ENCODE measurements at regions not wholly inside any gene's neighbourhood (a gene's known extent, or its start where the extent isn't known, plus 50 kb on each side); places are given as distances from the start of the nearest gene placed in this dataset.
A peak's percentile ranks its signal among the peaks of the same experiment; 100 is the strongest.

- H3K9me3 ChIP-seq (ENCODE audit: control insufficient read depth, low read depth, low read length) = no peaks in the 10 kb centered on the region
- WGBS (ENCODE audit: insufficient coverage, low lambda C conversion rate) = 87% methylated on average over 3 of the region's 4 CpGs
- no peaks in the 10 kb centered on the region for H3K4me1 ChIP-seq (ENCODE audit: control insufficient read depth, insufficient read depth, low read length)
- no peaks in the 10 kb centered on the region for H3K27me3 ChIP-seq (ENCODE audit: control insufficient read depth, insufficient read depth, low read length)
- no peak overlapping the region for H3K27ac ChIP-seq (ENCODE audit: low read length)
- H3K4me3 ChIP-seq (ENCODE audit: low read length) = no peak overlapping the region
- no peaks in the 10 kb centered on the region for H3K36me3 ChIP-seq (ENCODE audit: control insufficient read depth, insufficient read depth, low read length)
- no peak for DNase-seq
Measured at GRCh38 chr14:27123162-27123561, 525.3 kb upstream of the NOVA1 start.

GRCh38 chr14:27127838-27128237 is 530.0 kb upstream of the NOVA1 start:
- no peaks in the 10 kb centered on the region for H3K4me1 ChIP-seq (ENCODE audit: control insufficient read depth, insufficient read depth, low read length)
- H3K27ac ChIP-seq (ENCODE audit: low read length) = no peak overlapping the region
- no CpG with 5 or more reads among the region's 3 CpGs for WGBS (ENCODE audit: insufficient coverage, low lambda C conversion rate)
- no peaks in the 10 kb centered on the region for H3K36me3 ChIP-seq (ENCODE audit: control insufficient read depth, insufficient read depth, low read length)
- no peak overlapping the region for H3K4me3 ChIP-seq (ENCODE audit: low read length)
- DNase-seq = no peak
- no peaks in the 10 kb centered on the region for H3K27me3 ChIP-seq (ENCODE audit: control insufficient read depth, insufficient read depth, low read length)
- H3K9me3 ChIP-seq (ENCODE audit: control insufficient read depth, low read depth, low read length) = no peaks in the 10 kb centered on the region

GRCh38 chr14:27134200-27134599 is 536.4 kb upstream of the NOVA1 start:
- DNase-seq = no peak
- no CpG with 5 or more reads among the region's 2 CpGs for WGBS (ENCODE audit: insufficient coverage, low lambda C conversion rate)
- Histone ChIP-seq H3K4me3 (ENCODE audit: low read length) (no peak overlapping the region), H3K4me1 (ENCODE audit: control insufficient read depth, insufficient read depth, low read length) (no peaks in the 10 kb centered on the region), H3K27ac (ENCODE audit: low read length) (no peak overlapping the region), H3K36me3 (ENCODE audit: control insufficient read depth, insufficient read depth, low read length) (no peaks in the 10 kb centered on the region), H3K27me3 (ENCODE audit: control insufficient read depth, insufficient read depth, low read length) (no peaks in the 10 kb centered on the region), H3K9me3 (ENCODE audit: control insufficient read depth, low read depth, low read length) (no peaks in the 10 kb centered on the region)

DNA sequence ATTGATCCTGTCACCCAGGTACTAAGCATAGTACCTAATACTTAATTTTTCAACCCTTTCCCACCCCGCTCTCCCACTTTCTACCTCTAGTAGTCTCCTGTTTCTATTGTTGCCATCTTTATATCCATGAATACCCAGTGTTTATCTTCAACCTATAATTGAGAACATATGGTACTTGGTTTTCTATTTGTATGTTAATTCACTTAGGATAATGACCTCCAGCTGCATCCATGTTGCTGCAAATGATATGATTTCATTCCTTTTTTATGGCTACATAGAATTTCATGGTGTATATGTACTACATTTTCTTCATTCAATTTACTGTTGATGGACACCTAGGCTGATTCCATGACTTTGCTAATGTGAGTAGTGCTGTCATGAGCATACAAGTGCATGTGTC is 547.3 kb upstream of the NOVA1 start:
- no peaks in the 10 kb centered on the region for H3K4me1 ChIP-seq (ENCODE audit: control insufficient read depth, insufficient read depth, low read length)
- H3K4me3 ChIP-seq (ENCODE audit: low read length) = no peak overlapping the region
- 100% methylated on average over 1 of the region's 1 CpG for WGBS (ENCODE audit: insufficient coverage, low lambda C conversion rate)
- H3K9me3 ChIP-seq (ENCODE audit: control insufficient read depth, low read depth, low read length) = no peaks in the 10 kb centered on the region
- no peaks in the 10 kb centered on the region for H3K27me3 ChIP-seq (ENCODE audit: control insufficient read depth, insufficient read depth, low read length)
- no peaks in the 10 kb centered on the region for H3K36me3 ChIP-seq (ENCODE audit: control insufficient read depth, insufficient read depth, low read length)
- no peak for DNase-seq
- H3K27ac ChIP-seq (ENCODE audit: low read length) = no peak overlapping the region

DNA sequence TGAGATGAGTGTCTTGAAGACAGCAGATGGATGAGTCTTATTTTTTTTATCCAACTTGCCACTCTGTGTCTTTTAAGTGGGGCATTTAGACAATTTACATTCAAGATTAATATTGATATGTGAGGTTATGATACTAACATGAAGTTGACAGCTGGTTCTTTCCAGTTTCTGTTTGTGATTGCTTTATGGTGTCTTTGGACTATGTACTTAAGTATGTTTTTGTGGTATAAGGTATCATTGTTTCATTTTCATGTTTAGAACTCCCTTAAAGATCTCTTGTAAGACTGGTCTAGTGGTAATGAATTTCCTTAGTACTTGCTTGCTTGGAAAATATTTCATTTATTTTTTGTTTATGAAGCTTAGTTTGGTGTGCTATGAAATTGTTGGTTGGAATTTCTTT is 550.3 kb upstream of the NOVA1 start:
- peak in 1 of 2 donors; percentile 7 for DNase-seq
- Histone ChIP-seq H3K9me3 (ENCODE audit: control insufficient read depth, low read depth, low read length) (no peaks in the 10 kb centered on the region), H3K4me1 (ENCODE audit: control insufficient read depth, insufficient read depth, low read length) (no peaks in the 10 kb centered on the region)

GRCh38 chr14:27164139-27164538 is 566.3 kb upstream of the NOVA1 start:
- H3K9me3 ChIP-seq (ENCODE audit: control insufficient read depth, low read depth, low read length) = peaks cover 2% of the 10 kb centered on the region
- H3K27me3 ChIP-seq (ENCODE audit: control insufficient read depth, insufficient read depth, low read length) = no peaks in the 10 kb centered on the region
- WGBS (ENCODE audit: insufficient coverage, low lambda C conversion rate) = no CpG with 5 or more reads among the region's 8 CpGs
- no peak overlapping the region for H3K27ac ChIP-seq (ENCODE audit: low read length)
- H3K4me1 ChIP-seq (ENCODE audit: control insufficient read depth, insufficient read depth, low read length) = no peaks in the 10 kb centered on the region
- no peak for DNase-seq
- no peak overlapping the region for H3K4me3 ChIP-seq (ENCODE audit: low read length)
- H3K36me3 ChIP-seq (ENCODE audit: control insufficient read depth, insufficient read depth, low read length) = no peaks in the 10 kb centered on the region

More for the DNA sequence above, 550.3 kb upstream of the NOVA1 start:
- Histone ChIP-seq H3K27me3 (ENCODE audit: control insufficient read depth, insufficient read depth, low read length) (no peaks in the 10 kb centered on the region), H3K27ac (ENCODE audit: low read length) (no peak overlapping the region), H3K4me3 (ENCODE audit: low read length) (no peak overlapping the region), H3K36me3 (ENCODE audit: control insufficient read depth, insufficient read depth, low read length) (no peaks in the 10 kb centered on the region)

- Histone ChIP-seq H3K4me1 (ENCODE audit: control insufficient read depth, insufficient read depth, low read length) (no peaks in the 10 kb centered on the region), H3K36me3 (ENCODE audit: control insufficient read depth, insufficient read depth, low read length) (no peaks in the 10 kb centered on the region), H3K27ac (ENCODE audit: low read length) (no peak overlapping the region), H3K4me3 (ENCODE audit: low read length) (no peak overlapping the region), H3K27me3 (ENCODE audit: control insufficient read depth, insufficient read depth, low read length) (no peaks in the 10 kb centered on the region), H3K9me3 (ENCODE audit: control insufficient read depth, low read depth, low read length) (no peaks in the 10 kb centered on the region)
- WGBS (ENCODE audit: insufficient coverage, low lambda C conversion rate) = 100% methylated on average over 1 of the region's 6 CpGs
- no peak for DNase-seq
Measured at GRCh38 chr14:27175489-27175888, 577.7 kb upstream of the NOVA1 start.

DNA sequence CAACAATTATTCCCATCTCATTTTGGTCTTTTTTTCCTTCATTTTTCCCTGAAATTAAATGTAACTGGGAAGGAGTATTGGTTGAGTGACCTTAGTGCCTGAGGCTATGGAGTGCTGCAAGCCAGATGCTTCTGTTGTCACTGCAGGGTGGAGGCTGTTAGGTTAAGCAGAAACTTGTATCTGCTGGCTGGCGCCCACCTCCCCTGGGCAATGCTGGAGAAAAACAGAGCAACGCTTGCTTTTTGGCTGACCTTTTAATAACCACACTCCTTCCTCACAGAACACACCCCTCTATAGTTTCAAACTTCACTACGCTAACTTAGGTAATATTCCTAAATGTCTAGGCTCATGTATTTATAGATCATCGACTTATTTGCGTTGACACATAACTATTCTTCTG is 583.5 kb upstream of the NOVA1 start:
- Histone ChIP-seq H3K27me3 (ENCODE audit: control insufficient read depth, insufficient read depth, low read length) (no peaks in the 10 kb centered on the region), H3K27ac (ENCODE audit: low read length) (no peak overlapping the region), H3K36me3 (ENCODE audit: control insufficient read depth, insufficient read depth, low read length) (no peaks in the 10 kb centered on the region), H3K9me3 (ENCODE audit: control insufficient read depth, low read depth, low read length) (no peaks in the 10 kb centered on the region), H3K4me3 (ENCODE audit: low read length) (no peak overlapping the region), H3K4me1 (ENCODE audit: control insufficient read depth, insufficient read depth, low read length) (no peaks in the 10 kb centered on the region)
- DNase-seq = no peak
- WGBS (ENCODE audit: insufficient coverage, low lambda C conversion rate) = 90% methylated on average over 3 of the region's 5 CpGs

GRCh38 chr14:27184427-27184826 is 586.6 kb upstream of the NOVA1 start:
- no peaks in the 10 kb centered on the region for H3K9me3 ChIP-seq (ENCODE audit: control insufficient read depth, low read depth, low read length)
- no peak overlapping the region for H3K27ac ChIP-seq (ENCODE audit: low read length)
- H3K36me3 ChIP-seq (ENCODE audit: control insufficient read depth, insufficient read depth, low read length) = no peaks in the 10 kb centered on the region
- DNase-seq = no peak
- H3K27me3 ChIP-seq (ENCODE audit: control insufficient read depth, insufficient read depth, low read length) = no peaks in the 10 kb centered on the region
- H3K4me1 ChIP-seq (ENCODE audit: control insufficient read depth, insufficient read depth, low read length) = no peaks in the 10 kb centered on the region
- no peak overlapping the region for H3K4me3 ChIP-seq (ENCODE audit: low read length)
- WGBS (ENCODE audit: insufficient coverage, low lambda C conversion rate) = 90% methylated on average over 2 of the region's 4 CpGs

GRCh38 chr14:27186048-27186447 is 588.2 kb upstream of the NOVA1 start:
- H3K4me1 ChIP-seq (ENCODE audit: control insufficient read depth, insufficient read depth, low read length) = no peaks in the 10 kb centered on the region
- no peak overlapping the region for H3K27ac ChIP-seq (ENCODE audit: low read length)
- no peaks in the 10 kb centered on the region for H3K9me3 ChIP-seq (ENCODE audit: control insufficient read depth, low read depth, low read length)
- no peaks in the 10 kb centered on the region for H3K36me3 ChIP-seq (ENCODE audit: control insufficient read depth, insufficient read depth, low read length)
- WGBS (ENCODE audit: insufficient coverage, low lambda C conversion rate) = 100% methylated on average over 1 of the region's 1 CpG
- no peak for DNase-seq
- H3K4me3 ChIP-seq (ENCODE audit: low read length) = no peak overlapping the region
- H3K27me3 ChIP-seq (ENCODE audit: control insufficient read depth, insufficient read depth, low read length) = no peaks in the 10 kb centered on the region

DNA sequence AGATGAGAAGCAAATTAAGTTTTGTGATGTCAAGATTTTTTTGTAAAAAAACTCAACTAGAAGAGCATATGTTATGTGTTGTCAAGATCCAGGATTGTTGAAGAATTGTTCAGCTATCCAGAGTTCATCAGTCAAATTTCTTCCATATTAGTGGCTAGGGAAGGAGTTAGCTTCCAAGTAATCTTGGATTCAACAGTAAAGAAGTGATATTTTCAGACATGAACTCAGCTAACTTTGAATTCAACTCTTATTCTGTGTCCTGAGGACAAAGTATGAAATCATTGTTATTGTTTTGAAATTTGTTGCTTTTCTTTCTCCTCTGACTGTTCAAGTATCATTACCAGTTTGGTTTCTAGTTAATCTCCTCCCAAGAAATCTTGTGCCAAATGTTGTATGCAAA is 589.3 kb upstream of the NOVA1 start:
- Histone ChIP-seq H3K36me3 (ENCODE audit: control insufficient read depth, insufficient read depth, low read length) (no peaks in the 10 kb centered on the region), H3K27me3 (ENCODE audit: control insufficient read depth, insufficient read depth, low read length) (no peaks in the 10 kb centered on the region), H3K27ac (ENCODE audit: low read length) (no peak overlapping the region), H3K4me3 (ENCODE audit: low read length) (no peak overlapping the region), H3K9me3 (ENCODE audit: control insufficient read depth, low read depth, low read length) (no peaks in the 10 kb centered on the region), H3K4me1 (ENCODE audit: control insufficient read depth, insufficient read depth, low read length) (no peaks in the 10 kb centered on the region)
- DNase-seq = no peak

Measured in large intestine (tissue), 3 donors.